H1 (cell line): ENCODE measurements at regions not wholly inside any gene's neighbourhood (a gene's known extent, or its start where the extent isn't known, plus 50 kb on each side); places are given as distances from the start of the nearest gene placed in this dataset.

Source experiments
- CTCF ChIA-PET: fragments of 300-600 bp; sonication (Branson Sonifier 250); formaldehyde crosslinking; loops from one replicate; lab custom pipeline; 2021; ENCODE audit not compliant: partially characterized antibody; lab: Charles Lee
- POLR2A ChIA-PET: fragments of 300-600 bp; sonication (Branson Sonifier 250); formaldehyde crosslinking; loops from one replicate; lab custom pipeline; 2021; ENCODE audit warnings: inconsistent platforms; ENCODE audit not compliant: partially characterized antibody; lab: Charles Lee
- DNase-seq, 2 experiments: peaks; one replicate each; pipeline versions ENCODE4 v3.0.0 to v3.0.0-alpha.2; 2010 to 2022; ENCODE audit warnings: low spot score in 2 of 2, low read depth in 1 of 2, mixed read lengths in 1 of 2
- FAIRE-seq: peaks from 2 replicates; lab custom pipeline; 2011; peaks lifted over from hg19 to GRCh38; lab: Jason Lieb, UNC
- H2AFZ ChIP-seq: 2 replicates; pipeline ENCODE4 v1.8.1; 2012; ENCODE audit warnings: low read length, inconsistent platforms
- H2AK5ac ChIP-seq: 2 replicates; pipeline ENCODE4 v1.6.1; 2013; ENCODE audit warnings: low read depth, low read length
- H2BK120ac ChIP-seq: replicated peaks from 2 replicates; pipeline ENCODE3; 2013; ENCODE audit warnings: low read depth, low read length, inconsistent platforms
- H2BK12ac ChIP-seq: 2 replicates; pipeline ENCODE4 v1.6.1; 2013; ENCODE audit warnings: low read depth, low read length
- H2BK15ac ChIP-seq: 2 replicates; pipeline ENCODE4 v1.6.1; 2013; ENCODE audit warnings: low read length
- H2BK20ac ChIP-seq: 2 replicates; pipeline ENCODE4 v1.6.1; 2013; ENCODE audit warnings: low read length
- H2BK5ac ChIP-seq: 2 replicates; pipeline ENCODE4 v1.6.1; 2013; ENCODE audit warnings: low read depth, low read length
- H3K14ac ChIP-seq: 2 replicates; pipeline ENCODE4 v1.6.1; 2013; ENCODE audit warnings: inconsistent platforms; ENCODE audit not compliant: insufficient read length
- H3K18ac ChIP-seq: 2 replicates; pipeline ENCODE4 v1.6.1; 2013; ENCODE audit warnings: low read length; ENCODE audit errors: extremely low read depth
- H3K23ac ChIP-seq: 2 replicates; pipeline ENCODE4 v1.6.1; 2013; ENCODE audit warnings: inconsistent platforms; ENCODE audit not compliant: insufficient read length
- H3K23me2 ChIP-seq: 2 replicates; pipeline ENCODE4 v1.6.1; 2013; ENCODE audit warnings: low read depth, low read length
- H3K27ac ChIP-seq: 2 replicates; pipeline ENCODE4 v1.6.1; 2011; ENCODE audit warnings: low read depth, low read length, inconsistent platforms
- H3K27me3 ChIP-seq, 4 experiments: replicated peaks in 1 of 4; 1 replicate in 1 of 4; 2 replicates in 3 of 4; pipeline versions ENCODE4 v1.6.1 to v1.8.1; 2011 to 2013; ENCODE audit warnings: low read length in 3 of 4, mild to moderate bottlenecking in 3 of 4, inconsistent platforms in 2 of 4, mixed read lengths in 2 of 4, moderate library complexity in 1 of 4; ENCODE audit not compliant: control insufficient read depth in 3 of 4, insufficient read depth in 3 of 4; ENCODE audit errors: extremely low read depth in 1 of 4
- H3K36me3 ChIP-seq, 4 experiments: 2 replicates each; pipeline versions ENCODE4 v1.6.1 to v1.8.1; 2011 to 2013; ENCODE audit warnings: mild to moderate bottlenecking in 4 of 4, low read length in 3 of 4, moderate library complexity in 2 of 4, control low read depth in 1 of 4, inconsistent platforms in 1 of 4; ENCODE audit not compliant: insufficient read depth in 4 of 4, control insufficient read depth in 2 of 4
- H3K4ac ChIP-seq: replicated peaks from 2 replicates; pipeline ENCODE3; 2013; ENCODE audit warnings: low read length, low read depth, mixed read lengths, inconsistent platforms; ENCODE audit not compliant: insufficient read length
- H3K4me1 ChIP-seq, 4 experiments: replicated peaks in 1 of 4; 1 replicate in 1 of 4; 2 replicates in 3 of 4; pipeline versions ENCODE4 v1.6.1 to v1.8.1; 2011 to 2013; ENCODE audit warnings: low read length in 3 of 4, inconsistent platforms in 2 of 4, mixed read lengths in 1 of 4; ENCODE audit not compliant: insufficient read depth in 4 of 4, control insufficient read depth in 3 of 4
- H3K4me2 ChIP-seq, 2 experiments: 2 replicates each; pipeline versions ENCODE4 v1.6.1 to v1.8.1; 2011 to 2013; ENCODE audit warnings: low read depth in 2 of 2, low read length in 2 of 2, control low read depth in 1 of 2, inconsistent platforms in 1 of 2, mild to moderate bottlenecking in 1 of 2; ENCODE audit not compliant: insufficient read depth in 1 of 2
- H3K4me3 ChIP-seq, 4 experiments: fragments of 200-600, 300-600 bp in 1 of 4; sonication (generic), shearing (Covaris generic), sonication (Bioruptor Twin) in 1 of 4; 2 replicates each; pipeline versions ENCODE4 v1.5.1 to v1.8.1; 2011 to 2016; ENCODE audit warnings: low read length in 4 of 4, low read depth in 3 of 4, control low read depth in 2 of 4, inconsistent platforms in 2 of 4, mild to moderate bottlenecking in 2 of 4, mixed read lengths in 1 of 4, moderate library complexity in 1 of 4; ENCODE audit not compliant: insufficient read depth in 2 of 4; ENCODE audit errors: extremely low read depth in 1 of 4
- H3K56ac ChIP-seq: replicated peaks from 2 replicates; pipeline ENCODE3; 2013; ENCODE audit warnings: low read depth, mild to moderate bottlenecking, mixed read lengths, low read length, inconsistent platforms; ENCODE audit not compliant: insufficient read length
- H3K79me1 ChIP-seq: 2 replicates; pipeline ENCODE4 v1.6.1; 2013; ENCODE audit warnings: low read depth, low read length, control low read depth
- H3K79me2 ChIP-seq, 2 experiments: 2 replicates each; pipeline versions ENCODE4 v1.6.1 to v1.8.1; 2012 to 2013; ENCODE audit warnings: low read length in 2 of 2, mild to moderate bottlenecking in 2 of 2, inconsistent platforms in 1 of 2; ENCODE audit not compliant: insufficient read depth in 2 of 2, control insufficient read depth in 1 of 2
- H3K9ac ChIP-seq, 4 experiments: replicated peaks in 1 of 4; 1 replicate in 1 of 4; 2 replicates in 3 of 4; pipeline versions ENCODE4 v1.6.1 to v1.8.1; 2011 to 2013; ENCODE audit warnings: low read depth in 3 of 4, low read length in 3 of 4, control low read depth in 2 of 4, mild to moderate bottlenecking in 2 of 4, moderate library complexity in 2 of 4, inconsistent platforms in 1 of 4; ENCODE audit errors: extremely low read depth in 1 of 4
- H3K9me3 ChIP-seq, 2 experiments: 2 replicates each; pipeline versions ENCODE4 v1.6.1 to v1.8.1; 2012 to 2013; ENCODE audit warnings: mild to moderate bottlenecking in 2 of 2, moderate library complexity in 2 of 2, control low read depth in 1 of 2, inconsistent platforms in 1 of 2, low read depth in 1 of 2, low read length in 1 of 2, mixed read lengths in 1 of 2; ENCODE audit not compliant: insufficient read depth in 2 of 2
- H4K20me1 ChIP-seq, 2 experiments: replicated peaks in 1 of 2; 2 replicates each; pipeline versions ENCODE3 to v1.8.1; 2011 to 2013; ENCODE audit warnings: inconsistent platforms in 2 of 2, low read length in 2 of 2, mild to moderate bottlenecking in 1 of 2; ENCODE audit not compliant: insufficient read depth in 2 of 2, control insufficient read depth in 1 of 2
- H4K5ac ChIP-seq: 2 replicates; pipeline ENCODE4 v1.6.1; 2013; ENCODE audit warnings: low read length, low read depth, mixed read lengths, inconsistent platforms; ENCODE audit not compliant: insufficient read length
- H4K8ac ChIP-seq: 2 replicates; pipeline ENCODE4 v1.8.0; 2013; ENCODE audit warnings: mild to moderate bottlenecking, moderate library complexity, low read length, inconsistent platforms; ENCODE audit not compliant: insufficient read depth; ENCODE audit errors: extremely low read depth
- H4K91ac ChIP-seq: replicated peaks from 2 replicates; pipeline ENCODE3; 2013; ENCODE audit warnings: low read length, mixed read lengths, inconsistent platforms; ENCODE audit not compliant: insufficient read length
- CREB1 ChIP-seq: IDR thresholded peaks from 2 replicates; pipeline ENCODE4 v1.6.1; 2012; ENCODE audit warnings: inconsistent platforms
- EP300 ChIP-seq, 2 experiments: IDR thresholded peaks; 1 replicate in 1 of 2; 2 replicates in 1 of 2; pipeline ENCODE4 v1.6.1; 2011 to 2012; ENCODE audit warnings: low read depth in 2 of 2, low read length in 2 of 2, mild to moderate bottlenecking in 2 of 2, borderline replicate concordance in 1 of 2, inconsistent platforms in 1 of 2, moderate library complexity in 1 of 2
- HDAC2 ChIP-seq, 2 experiments: fragments of 300-600 bp in 1 of 2; sonication (generic) in 1 of 2; IDR thresholded peaks; 2 replicates each; pipeline ENCODE4 v1.6.1; 2011 to 2012; ENCODE audit warnings: low read depth in 2 of 2, low read length in 2 of 2, mild to moderate bottlenecking in 2 of 2, moderate library complexity in 2 of 2, borderline replicate concordance in 1 of 2, inconsistent platforms in 1 of 2
- JUN ChIP-seq: IDR thresholded peaks from 2 replicates; pipeline ENCODE4 v1.6.1; 2011; ENCODE audit warnings: low read depth, mild to moderate bottlenecking, improper control_type of control experiment, low read length
- PHF8 ChIP-seq: fragments of 200-600 bp; sonication (generic); conservative IDR thresholded peaks from 2 replicates; pipeline ENCODE4 v1.7.1; 2012; ENCODE audit warnings: low read depth, mild to moderate bottlenecking, inconsistent platforms, low read length, moderate library complexity
- POLR2A ChIP-seq, 2 experiments: IDR thresholded peaks; 1 replicate in 1 of 2; 2 replicates in 1 of 2; pipeline ENCODE4 v1.6.1; 2011; ENCODE audit warnings: low read depth in 2 of 2, low read length in 2 of 2, mild to moderate bottlenecking in 2 of 2; ENCODE audit errors: control extremely low read depth in 1 of 2
- SP4 ChIP-seq: IDR thresholded peaks from 2 replicates; pipeline ENCODE4 v1.6.1; 2012; ENCODE audit warnings: low read length, inconsistent platforms
- SRF ChIP-seq: IDR thresholded peaks from 2 replicates; pipeline ENCODE4 v1.6.1; 2011; ENCODE audit warnings: mild to moderate bottlenecking, low read depth, low read length, moderate library complexity
- YY1 ChIP-seq: IDR thresholded peaks from 2 replicates; pipeline ENCODE4 v1.6.1; 2011; ENCODE audit warnings: low read depth, mild to moderate bottlenecking, low read length
- WGBS, 2 experiments: shearing (Covaris generic) in 1 of 2; methylation state at CpG; one replicate each; pipeline versions ENCODE4 v1.1.6 to v1.1.7; 2013 to 2015; ENCODE audit warnings: low lambda C conversion rate in 2 of 2, mixed read lengths in 2 of 2, inconsistent platforms in 1 of 2, low coverage in 1 of 2, missing lambda C conversion rate in 1 of 2; ENCODE audit not compliant: insufficient replicate concordance in 2 of 2, insufficient coverage in 1 of 2, insufficient read length in 1 of 2; ENCODE audit errors: extremely low coverage in 1 of 2, missing lambda C conversion rate in 1 of 2; 5-methylcytosine and 5-hydroxymethylcytosine counted together

DNA sequence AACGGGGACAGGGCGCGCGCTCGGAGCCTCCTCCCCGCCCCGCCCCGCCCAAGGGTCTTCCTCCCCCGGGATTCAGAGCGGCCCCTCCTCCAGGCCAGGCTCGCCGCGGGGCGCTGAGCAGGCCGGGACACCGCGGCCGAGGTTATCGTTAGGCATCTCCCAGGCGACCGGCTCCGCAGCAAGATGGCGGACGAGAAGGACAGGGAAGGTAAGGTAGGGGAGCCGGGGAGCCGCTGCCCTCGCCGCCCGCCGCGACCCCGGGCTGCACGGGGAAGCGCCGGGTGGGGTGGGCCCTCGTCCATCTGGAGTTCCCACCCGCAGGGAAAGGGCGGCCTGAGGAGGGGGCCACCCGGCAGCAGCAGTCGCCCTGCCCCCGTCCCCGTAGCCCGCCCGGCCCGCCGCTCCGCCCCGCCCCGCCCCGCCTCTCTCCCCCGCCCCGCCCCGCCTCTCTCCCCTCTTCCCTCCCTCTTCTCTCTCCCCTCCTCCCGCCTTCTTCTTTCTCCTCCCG is 105.9 kb upstream of the HNRNPU start:
- Histone ChIP-seq H2AK5ac (no peak overlapping the region), H3K14ac (no peak overlapping the region), H3K4me3 (peak overlapping the region; percentile 65 to 88 (median 80)), H3K4me1 (peaks cover 3 to 9% (median 7%) of the 10 kb centered on the region in 4 experiments; a peak in 6 of 7 replicates), H3K79me1 (no peaks in the 10 kb centered on the region), H4K5ac (peak overlapping the region; percentile 51), H3K23ac (no peak overlapping the region), H3K18ac (peak overlapping the region; percentile 81), H2AFZ (no peak overlapping the region), H4K91ac (no peak overlapping the region), H3K4me2 (peak overlapping the region; percentile 73 to 92), H3K79me2 (peaks cover 0 to 17% of the 10 kb centered on the region in 2 experiments; a peak in 2 of 4 replicates), H2BK20ac (no peak overlapping the region), H4K8ac (peak overlapping the region; percentile 100; the same call in 1 of the 2 replicates), H2BK15ac (no peak overlapping the region), H2BK12ac (no peak overlapping the region; the same call in 1 of the 2 replicates), H3K23me2 (peaks cover 7% of the 10 kb centered on the region), H3K27ac (peak overlapping the region; percentile 97)
- FAIRE-seq (no peak), DNase-seq (peak in 1 of 2 experiments; percentile 90)
- CTCF ChIA-PET, result interaction anchor here (0.9 to 1.1 kb wide), 2 partner anchors 81 to 101 kb away, joined by 3 read pairs; no protein-coding TSS in a partner anchor
- 0% methylated on average over 7 of the region's 55 CpGs; no CpG with 5 or more reads in 1 of the 2 experiments for WGBS, 2 experiments
- TF ChIP-seq POLR2A (IDR thresholded peaks at IDR 0.05; ENCODE audit: control extremely low read depth in 1 of 2, low read depth in 2 of 2, low read length in 2 of 2) (peak in 1 of 2 experiments; percentile 28; a peak in 1 of 3 replicates), HDAC2 (IDR thresholded peaks at IDR 0.05; ENCODE audit: borderline replicate concordance in 1 of 2, low read depth in 2 of 2, low read length in 2 of 2) (0 out of 4 replicates have a peak, but pooled peaks of 1 of the 2 experiments have one; percentile 24), SRF (no peak), SP4 (0 out of 2 replicates have a peak, but pooled peaks have one; percentile 4), YY1 (peak; percentile 88), CREB1 (no peak), PHF8 (peak; percentile 86; the same call in 1 of the 2 replicates), EP300 (IDR thresholded peaks at IDR 0.05; ENCODE audit: borderline replicate concordance in 1 of 2, low read depth in 2 of 2, low read length in 2 of 2) (no peak), JUN (no peak)
- TF ChIP-seq, all 59 proteins: peak for 5
- peak overlapping the region; percentile 75 for H2BK5ac ChIP-seq
- H4K20me1 ChIP-seq, result no peaks in the 10 kb centered on the region
- no peaks in the 10 kb centered on the region for H3K27me3 ChIP-seq
- peak overlapping the region; percentile 87 to 97 (median 92) for H3K9ac ChIP-seq
- H3K9me3 ChIP-seq, result no peaks in the 10 kb centered on the region
- POLR2A ChIA-PET, result interaction anchor here (0.7 to 7.1 kb wide), 14 partner anchors 10 to 136 kb away, joined by 3 to 139 read pairs (median 7); partner anchors contain the start of genes COX20 and HNRNPU
- H2BK120ac ChIP-seq, result no peak overlapping the region
- H3K4ac ChIP-seq, result no peak overlapping the region
- H3K36me3 ChIP-seq, result no peaks in the 10 kb centered on the region; a peak in 1 of 8 replicates
- peak overlapping the region; percentile 97 for H3K56ac ChIP-seq
